K562 (cell line): ENCODE measurements at regions not wholly inside any gene's neighbourhood (a gene's known extent, or its start where the extent isn't known, plus 50 kb on each side); places are given as distances from the start of the nearest gene placed in this dataset.

Experiments used
- ATF1 ChIP-seq, 2 experiments: fragments of 450-650 bp in 1 of 2; IDR thresholded peaks; 2 replicates each; pipeline ENCODE4 v1.6.1; 2016; ENCODE audit warnings: missing compliant biosample characterization in 1 of 2, missing genetic modification characterization in 1 of 2
- ATF7 ChIP-seq: fragments of 450-650 bp; IDR thresholded peaks from 2 replicates; pipeline ENCODE4 v1.7.1; 2014; ENCODE audit warnings: mild to moderate bottlenecking, moderate library complexity
- BRCA1 ChIP-seq, 2 experiments: fragments of 450-650 bp in 1 of 2; sonication (generic) in 1 of 2; formaldehyde crosslinking in 1 of 2; IDR thresholded peaks; 2 replicates each; pipeline versions ENCODE4 v1.5.0 to v1.6.1; 2017 to 2020; ENCODE audit warnings: mild to moderate bottlenecking in 1 of 2, missing genetic modification reagents in 1 of 2
- CREB1 ChIP-seq, 2 experiments: sonication (generic) in 1 of 2; formaldehyde crosslinking in 1 of 2; IDR thresholded peaks; 2 replicates each; pipeline versions ENCODE4 v1.6.1 to v1.8.0; 2012 to 2022; ENCODE audit warnings: inconsistent platforms in 1 of 2, mild to moderate bottlenecking in 1 of 2, missing genetic modification reagents in 1 of 2, moderate library complexity in 1 of 2
- CREB5 ChIP-seq: fragments of 250-450 bp; sonication (Bioruptor Pico); IDR thresholded peaks from 2 replicates; pipeline ENCODE4 v1.5.0; 2020; ENCODE audit warnings: mild to moderate bottlenecking
- E2F4 ChIP-seq: sonication (generic); formaldehyde crosslinking; IDR thresholded peaks from 2 replicates; pipeline ENCODE4 v1.8.0; 2022; ENCODE audit warnings: mild to moderate bottlenecking, low read depth, missing genetic modification reagents
- EZH2 ChIP-seq: IDR thresholded peaks from 2 replicates; pipeline ENCODE4 v1.6.1; 2012; ENCODE audit warnings: low read depth, mild to moderate bottlenecking, inconsistent platforms, low read length, borderline replicate concordance
- GABPA ChIP-seq: fragments of 200-800 bp; sonication (Bioruptor generic); conservative IDR thresholded peaks from 2 replicates; pipeline ENCODE4 v1.6.1; 2016; ENCODE audit warnings: low read depth, missing genetic modification characterization, missing compliant biosample characterization
- ILF3 ChIP-seq: fragments of 450-650 bp; IDR thresholded peaks from 2 replicates; pipeline ENCODE4 v1.6.1; 2018; ENCODE audit warnings: antibody characterized with exemption, mild to moderate bottlenecking, moderate library complexity, borderline replicate concordance
- KLF1 ChIP-seq: fragments of 450-650 bp; IDR thresholded peaks from 2 replicates; pipeline ENCODE4 v1.6.1; 2016; ENCODE audit warnings: missing genetic modification characterization, missing compliant biosample characterization
- POLR2G ChIP-seq: fragments of 200-400 bp; formaldehyde crosslinking; IDR thresholded peaks from 2 replicates; pipeline ENCODE4 v1.6.1; 2017; ENCODE audit warnings: low read depth, mild to moderate bottlenecking, antibody characterized with exemption, low read length, moderate library complexity
- ZEB2 ChIP-seq: fragments of 450-650 bp; IDR thresholded peaks from 2 replicates; pipeline ENCODE4 v1.6.1; 2016

- TF ChIP-seq ILF3: no peak
- no peak for TF ChIP-seq KLF1
- no peak for TF ChIP-seq ATF7
- TF ChIP-seq ZEB2: no peak
- TF ChIP-seq E2F4 (CRISPR knock-in tag): no peak
- TF ChIP-seq BRCA1 (IDR thresholded peaks at IDR 0.05): no peak
- TF ChIP-seq BRCA1 (CRISPR knock-in tag; IDR thresholded peaks at IDR 0.05): no peak
- TF ChIP-seq ATF1 (CRISPR knock-in tag; IDR thresholded peaks at IDR 0.05): no peak
- TF ChIP-seq ATF1 (tag; IDR thresholded peaks at IDR 0.05): no peak
- TF ChIP-seq POLR2G: no peak
- TF ChIP-seq GABPA (tag): no peak
- TF ChIP-seq CREB1 (IDR thresholded peaks at IDR 0.05): no peak
- no peak for TF ChIP-seq CREB1 (CRISPR knock-in tag; IDR thresholded peaks at IDR 0.05)
- no peak for TF ChIP-seq EZH2
- no peak for TF ChIP-seq CREB5 (CRISPR knock-in tag)
Measured at GRCh38 chr13:24050292-24050711, 110.2 kb upstream of the SPATA13 start.
